ENCODE measurements at regions not wholly inside any gene's neighbourhood (a gene's known extent, or its start where the extent isn't known, plus 50 kb on each side); places are given as distances from the start of the nearest gene placed in this dataset.

- TF ChIP-seq, protein P1, sequence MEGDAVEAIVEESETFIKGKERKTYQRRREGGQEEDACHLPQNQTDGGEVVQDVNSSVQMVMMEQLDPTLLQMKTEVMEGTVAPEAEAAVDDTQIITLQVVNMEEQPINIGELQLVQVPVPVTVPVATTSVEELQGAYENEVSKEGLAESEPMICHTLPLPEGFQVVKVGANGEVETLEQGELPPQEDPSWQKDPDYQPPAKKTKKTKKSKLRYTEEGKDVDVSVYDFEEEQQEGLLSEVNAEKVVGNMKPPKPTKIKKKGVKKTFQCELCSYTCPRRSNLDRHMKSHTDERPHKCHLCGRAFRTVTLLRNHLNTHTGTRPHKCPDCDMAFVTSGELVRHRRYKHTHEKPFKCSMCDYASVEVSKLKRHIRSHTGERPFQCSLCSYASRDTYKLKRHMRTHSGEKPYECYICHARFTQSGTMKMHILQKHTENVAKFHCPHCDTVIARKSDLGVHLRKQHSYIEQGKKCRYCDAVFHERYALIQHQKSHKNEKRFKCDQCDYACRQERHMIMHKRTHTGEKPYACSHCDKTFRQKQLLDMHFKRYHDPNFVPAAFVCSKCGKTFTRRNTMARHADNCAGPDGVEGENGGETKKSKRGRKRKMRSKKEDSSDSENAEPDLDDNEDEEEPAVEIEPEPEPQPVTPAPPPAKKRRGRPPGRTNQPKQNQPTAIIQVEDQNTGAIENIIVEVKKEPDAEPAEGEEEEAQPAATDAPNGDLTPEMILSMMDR (IDR thresholded peaks at IDR 0.05; ENCODE audit: insufficient read depth, low read length, poor library complexity, severe bottlenecking) = no peak
- no peak for TF ChIP-seq EZH2phosphoT487 (conservative IDR thresholded peaks at IDR 0.05; ENCODE audit: low read length)
These were observed 166.8 kb downstream of the FTCDNL1 start for GRCh38 chr2:199684168-199684567.

Measured in SU-DHL-6 (cell line).